Activated CD4-positive, alpha-beta T cell treated with anti-CD3 and anti-CD28 coated beads for 4 hours (primary cell): ENCODE measurements at regions not wholly inside any gene's neighbourhood (a gene's known extent, or its start where the extent isn't known, plus 50 kb on each side); places are given as distances from the start of the nearest gene placed in this dataset.
A peak's percentile ranks its signal among the peaks of the same experiment; 100 is the strongest.

ENCODE experiments used
- DNase-seq, 2 donors: peaks; one replicate each; pipeline ENCODE4 v3.0.0-alpha.2; 2020

DNA sequence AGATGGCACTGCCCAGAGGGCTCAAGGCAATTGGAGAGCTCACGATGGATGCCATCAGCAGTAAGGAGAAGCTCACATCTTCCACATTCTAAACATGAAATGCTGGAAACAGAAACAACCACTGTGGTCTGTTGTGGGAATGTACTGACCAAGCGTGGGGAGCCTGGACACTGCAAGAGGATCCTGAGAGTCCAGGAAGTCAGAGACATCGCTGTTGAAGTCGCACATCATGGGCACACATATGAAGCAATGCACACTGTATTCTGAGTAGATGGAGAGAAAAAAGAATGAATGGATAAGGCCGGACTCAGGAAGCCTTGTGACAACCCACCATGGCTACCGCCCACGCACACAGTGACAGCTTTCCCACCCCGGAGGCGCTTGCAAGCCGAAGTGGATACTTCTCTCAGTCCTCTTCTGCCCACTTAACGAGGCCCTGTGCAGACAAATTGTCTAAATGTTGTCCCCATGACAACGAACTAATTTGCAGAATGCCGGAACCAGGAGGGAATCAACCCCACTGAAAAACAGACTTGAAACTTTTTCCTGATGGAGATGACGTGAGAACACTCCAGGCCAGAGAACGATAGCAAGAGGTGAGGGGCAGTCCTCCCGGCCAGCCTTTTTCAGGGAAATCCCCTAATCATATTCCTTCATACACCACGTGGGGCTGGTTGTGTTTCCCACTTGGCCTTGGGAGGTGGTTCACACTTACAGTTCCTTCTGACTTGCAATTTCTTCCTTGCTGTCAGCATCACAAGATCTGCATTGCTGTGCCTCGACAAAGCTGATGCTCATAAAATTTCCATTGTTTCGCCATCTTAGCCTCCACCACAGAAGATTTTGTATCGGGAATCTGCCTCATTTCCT lies 109.6 kb upstream of the SERP2 start:
- DNase-seq, result no peak

DNA sequence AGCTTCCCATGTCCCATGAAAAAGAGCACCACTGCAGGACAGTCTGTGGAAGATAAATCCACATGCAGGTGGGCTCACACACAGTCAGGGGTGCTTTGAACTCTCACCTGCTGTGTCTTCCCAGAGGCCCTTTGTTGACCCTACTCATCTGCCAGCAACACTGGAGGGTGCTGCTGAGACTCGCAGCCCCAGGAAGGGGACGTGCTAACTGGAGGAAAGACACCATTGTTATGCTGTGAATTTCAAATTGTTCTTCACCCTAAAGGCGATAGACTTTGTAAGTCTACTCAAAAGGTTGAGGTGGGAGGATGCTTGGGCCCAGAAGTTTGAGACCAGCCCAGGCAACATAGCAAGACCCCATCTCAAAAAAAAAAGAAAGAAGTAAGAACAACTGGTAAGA lies 107.3 kb upstream of the SERP2 start:
- no peak for DNase-seq

DNA sequence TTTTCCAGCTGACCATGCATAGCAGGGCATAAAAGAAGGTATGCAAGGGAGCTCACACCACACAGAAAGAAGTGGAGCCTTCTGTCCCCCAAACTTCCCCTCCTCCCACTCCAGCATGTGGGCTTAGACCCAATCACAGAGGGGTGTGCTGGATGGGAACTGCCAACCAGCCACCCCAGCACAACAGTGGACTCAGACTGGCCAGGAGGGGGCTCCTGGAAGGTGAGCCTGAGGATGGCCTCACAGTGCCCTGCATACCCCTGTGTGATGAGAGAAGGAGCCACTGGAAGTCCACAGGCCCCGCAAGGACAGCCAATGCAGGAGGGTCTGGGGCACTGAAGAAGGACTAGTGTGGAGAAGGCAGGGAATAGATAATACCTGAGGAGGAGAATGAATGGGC lies 106.9 kb upstream of the SERP2 start:
- no peak for DNase-seq

DNA sequence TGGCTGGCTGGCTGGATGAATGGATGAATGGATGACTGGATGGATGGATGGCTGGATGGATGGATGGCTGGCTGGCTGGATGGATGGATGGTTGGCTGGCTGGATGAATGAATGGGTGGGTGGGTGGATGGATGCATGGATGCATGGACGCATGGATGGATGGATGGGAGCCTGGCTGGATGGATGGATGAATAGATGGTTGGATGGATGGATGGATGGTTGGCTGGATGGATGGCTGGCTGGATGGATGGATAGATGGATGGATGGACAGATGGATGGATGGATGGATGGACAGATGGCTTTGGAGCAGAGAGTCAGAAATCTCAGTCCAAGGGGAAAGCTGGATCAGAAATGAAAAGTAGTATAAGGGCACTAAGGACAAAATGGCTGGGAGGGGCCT lies 106.4 kb upstream of the SERP2 start:
- no peak for DNase-seq

DNA sequence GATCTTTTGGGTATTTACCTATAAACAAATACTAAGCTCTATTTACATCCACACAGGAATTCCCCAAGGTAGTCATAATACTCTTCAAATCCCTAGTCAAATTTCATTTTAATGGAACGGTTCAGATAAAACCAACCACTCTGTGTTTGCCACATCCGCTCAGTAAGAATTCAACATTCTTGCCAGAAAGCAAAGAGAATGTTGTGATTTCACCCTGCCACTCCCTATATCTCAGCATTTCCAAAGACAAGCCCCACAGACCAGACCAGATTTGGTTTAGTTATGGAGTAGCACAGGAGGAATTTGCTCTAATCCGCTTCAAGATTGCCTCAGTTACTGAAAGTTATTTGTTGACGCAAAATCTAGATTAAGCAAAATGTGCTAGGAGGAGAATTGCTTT lies 105.6 kb upstream of the SERP2 start:
- DNase-seq, result no peak

DNA sequence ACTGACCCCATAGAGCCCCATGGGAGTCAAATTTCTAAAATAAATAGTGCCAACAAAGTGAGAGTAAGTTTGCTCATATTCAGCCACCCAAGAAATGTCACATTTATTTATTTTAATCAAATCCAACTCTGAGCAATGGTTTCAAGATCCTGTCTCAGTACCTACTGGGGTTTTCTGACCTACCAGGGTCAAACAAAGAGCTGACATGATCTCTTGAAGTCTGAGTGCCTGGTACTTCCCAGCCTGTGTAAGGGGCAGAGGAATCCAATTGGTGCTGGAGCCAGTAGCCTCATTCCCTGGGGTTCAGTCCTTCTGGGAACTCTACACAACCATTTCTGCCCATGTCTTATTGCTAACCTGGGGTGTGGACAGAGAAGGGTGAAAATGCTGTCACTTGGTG lies 104.6 kb upstream of the SERP2 start:
- DNase-seq, result no peak

DNA sequence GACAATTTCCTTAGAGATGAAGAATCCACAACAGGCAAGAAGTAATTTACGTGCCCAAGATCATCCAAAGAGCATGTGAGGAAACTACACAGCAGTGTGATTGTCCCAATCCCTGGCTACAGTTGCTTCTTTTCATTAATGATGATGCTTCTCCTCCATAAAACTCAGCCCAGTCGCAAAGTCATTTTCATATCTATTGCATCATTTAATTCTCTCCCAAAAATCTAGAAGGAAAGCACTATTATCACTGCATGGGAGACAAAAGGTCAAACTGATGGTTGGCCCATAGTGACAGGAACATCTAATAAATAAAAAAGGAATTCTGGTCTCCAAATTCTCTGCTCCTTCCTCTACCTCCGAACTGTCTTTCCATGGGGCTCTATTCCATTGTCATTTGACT lies 103.5 kb upstream of the SERP2 start:
- DNase-seq, result no peak

DNA sequence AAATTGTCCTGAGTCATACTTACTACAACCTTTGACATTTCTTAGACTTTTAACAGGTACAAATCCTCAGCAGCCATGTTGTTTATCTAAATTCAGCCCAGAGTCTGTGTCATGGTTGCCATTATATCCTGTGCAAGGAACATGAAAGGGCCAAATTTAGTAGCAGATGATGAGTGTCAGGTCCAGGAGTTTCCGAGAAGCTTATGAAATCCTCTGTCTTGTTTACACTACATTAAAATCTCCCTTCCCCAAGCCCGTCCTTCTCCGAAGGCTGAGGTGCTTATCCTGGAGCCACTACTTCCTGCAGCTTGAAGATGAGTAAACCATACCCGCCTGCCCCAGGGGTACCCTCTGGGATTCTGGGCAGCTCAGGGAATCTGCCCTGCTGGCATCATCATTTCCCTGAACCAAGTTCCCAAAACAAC lies 102.6 kb upstream of the SERP2 start:
- DNase-seq, result no peak

DNA sequence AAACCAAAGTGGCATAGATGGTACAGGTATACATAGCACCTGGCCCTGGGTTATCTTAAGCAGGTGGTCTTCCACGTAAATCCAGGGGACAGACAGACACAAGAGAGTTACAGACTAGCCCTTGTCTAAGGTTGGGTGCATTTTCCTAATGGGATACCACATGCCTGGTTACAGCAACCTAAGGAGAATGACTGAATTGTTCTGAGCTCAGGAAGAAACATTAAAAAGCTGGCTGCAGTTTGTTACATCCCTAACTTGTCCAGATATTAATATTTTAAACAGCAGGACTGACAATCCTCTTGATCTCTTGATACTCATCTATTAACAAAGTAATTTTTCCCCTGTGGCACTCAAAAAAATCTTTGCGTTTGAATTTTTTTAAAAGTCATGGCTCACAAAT lies 102.2 kb upstream of the SERP2 start:
- DNase-seq, result no peak

DNA sequence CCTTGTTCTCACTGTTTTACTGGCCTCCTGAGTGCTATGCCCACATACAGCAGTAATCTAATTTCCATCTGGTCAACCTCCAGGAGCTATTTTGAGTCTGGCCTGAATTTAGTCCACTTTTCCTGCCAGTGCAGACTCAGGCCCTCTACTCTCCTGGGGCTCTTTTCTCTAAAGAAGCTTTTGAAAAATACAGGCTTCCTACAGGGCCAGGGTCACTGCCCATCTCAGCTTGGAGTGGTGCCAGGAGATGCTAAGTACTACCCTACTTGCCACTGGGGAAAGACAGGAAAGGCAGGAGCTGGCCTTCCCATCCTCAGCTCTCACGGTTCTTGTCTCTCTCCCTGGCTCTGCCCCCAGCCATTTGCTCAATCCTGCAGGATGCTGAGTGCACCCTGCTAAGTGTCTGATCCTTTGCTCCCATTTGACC lies 101.7 kb upstream of the SERP2 start:
- DNase-seq, result no peak

DNA sequence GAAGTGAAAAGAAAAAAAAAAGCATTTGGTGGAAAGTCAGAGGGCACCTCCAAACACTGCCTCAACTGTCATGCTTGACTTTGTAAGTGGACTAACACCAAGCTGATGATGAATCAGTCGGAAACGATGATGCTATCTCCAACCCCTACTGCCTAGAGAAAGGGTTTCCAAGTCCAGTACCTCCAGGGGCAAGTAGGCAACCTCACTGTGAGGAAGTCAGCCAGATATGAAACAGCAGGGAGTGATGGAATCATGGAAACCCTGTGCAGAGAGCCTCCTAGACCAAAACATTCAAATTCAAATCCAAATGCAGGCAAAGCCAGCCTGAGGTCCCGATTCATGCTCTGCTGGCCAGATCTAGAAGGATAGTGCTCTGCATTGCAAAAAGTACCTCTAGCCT lies 100.9 kb upstream of the SERP2 start:
- no peak for DNase-seq

DNA sequence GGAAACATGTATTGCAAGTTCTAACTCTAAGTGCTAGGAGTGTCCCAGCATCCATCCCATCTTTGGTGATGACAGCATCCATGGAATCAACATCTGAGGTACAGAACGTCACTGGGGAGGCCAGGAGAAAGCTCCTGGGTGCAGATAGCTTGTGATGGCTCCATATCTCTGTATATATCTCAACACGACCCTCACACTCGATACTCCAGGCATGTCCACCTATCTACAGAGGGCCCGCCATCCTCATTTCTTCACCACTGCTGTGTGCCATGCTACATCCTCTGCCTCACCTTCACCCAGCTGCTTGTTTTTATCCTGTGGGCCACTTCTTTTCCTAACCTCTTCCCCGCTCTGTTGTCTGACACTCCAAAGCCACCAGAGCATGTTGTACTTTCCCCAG lies 100.4 kb upstream of the SERP2 start:
- DNase-seq, result no peak

DNA sequence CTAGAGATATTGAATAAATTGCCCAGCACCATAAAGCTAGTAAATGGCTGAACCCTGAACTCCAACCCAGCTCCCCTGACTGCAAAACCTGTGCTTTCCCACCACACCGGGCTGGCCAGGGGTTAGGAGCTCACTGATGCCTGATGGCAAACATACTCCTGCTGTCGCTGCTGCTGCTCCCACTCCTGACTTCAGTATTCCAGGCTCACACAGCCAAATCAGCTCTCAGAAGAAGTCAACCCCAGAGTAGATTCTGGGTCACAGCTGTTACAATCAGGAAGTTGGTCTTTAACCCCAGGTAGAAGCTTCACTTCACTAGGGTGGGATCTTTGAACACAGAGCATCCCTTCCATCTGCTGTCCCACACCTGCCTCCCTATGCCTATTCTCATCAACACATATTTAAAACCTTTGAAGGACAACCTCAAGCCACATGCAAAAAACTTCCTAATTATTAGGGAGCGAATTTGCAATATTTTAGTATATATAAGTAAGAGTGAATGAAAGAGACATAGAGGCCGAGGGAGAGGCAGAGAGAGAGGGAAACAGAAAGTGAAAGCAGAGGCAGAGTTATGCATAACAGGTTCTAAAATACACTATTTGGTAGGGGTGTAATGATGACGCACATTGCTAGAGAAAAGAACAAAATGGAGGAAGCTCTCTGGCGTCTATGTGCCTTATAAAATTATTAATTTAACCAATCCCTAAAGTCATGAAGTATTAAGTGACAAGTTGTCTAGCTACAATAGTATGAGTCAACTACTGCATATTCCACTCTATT lies 99.4 kb upstream of the SERP2 start:
- peak; percentile 9 to 29 for DNase-seq

DNA sequence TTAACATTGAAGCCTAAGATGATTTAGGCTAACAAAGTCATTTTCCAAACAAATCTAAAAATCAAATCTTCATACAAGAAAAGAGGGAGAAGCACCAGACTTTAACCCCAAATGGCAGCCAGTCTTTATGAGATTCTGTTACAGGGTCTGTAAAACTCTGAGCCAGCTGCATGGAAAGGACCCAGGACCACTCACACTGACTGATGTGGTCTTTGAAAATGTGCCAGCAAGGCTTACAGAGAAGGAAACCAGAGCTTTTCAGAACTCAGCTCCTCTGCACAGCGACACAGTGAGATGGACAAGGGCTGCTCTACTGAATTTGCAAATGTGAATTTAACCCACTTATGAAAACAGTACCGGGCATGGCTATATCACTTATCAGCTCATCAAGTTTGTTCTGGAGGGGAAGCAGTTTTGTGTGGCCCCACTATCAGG lies 98.8 kb upstream of the SERP2 start:
- no peak for DNase-seq

DNA sequence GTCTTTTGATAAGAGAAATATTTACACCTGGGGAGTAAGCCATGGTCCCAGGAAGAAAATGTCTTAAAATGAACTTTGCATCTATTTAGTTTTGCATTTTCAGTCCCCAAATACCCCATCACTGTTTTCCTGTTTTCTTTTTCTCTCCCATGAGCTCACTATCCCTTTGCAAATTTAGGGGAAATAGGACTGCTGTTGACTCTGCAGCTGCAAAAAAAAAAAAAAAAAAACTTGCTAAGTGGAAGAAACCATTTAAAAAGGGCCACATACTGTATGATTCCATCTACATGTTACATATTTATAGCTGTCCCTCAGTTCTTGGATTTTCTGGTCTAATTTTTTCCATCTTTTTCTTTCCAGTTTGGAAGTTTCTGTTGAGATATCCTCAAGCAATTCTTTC lies 98.2 kb upstream of the SERP2 start:
- no peak for DNase-seq

DNA sequence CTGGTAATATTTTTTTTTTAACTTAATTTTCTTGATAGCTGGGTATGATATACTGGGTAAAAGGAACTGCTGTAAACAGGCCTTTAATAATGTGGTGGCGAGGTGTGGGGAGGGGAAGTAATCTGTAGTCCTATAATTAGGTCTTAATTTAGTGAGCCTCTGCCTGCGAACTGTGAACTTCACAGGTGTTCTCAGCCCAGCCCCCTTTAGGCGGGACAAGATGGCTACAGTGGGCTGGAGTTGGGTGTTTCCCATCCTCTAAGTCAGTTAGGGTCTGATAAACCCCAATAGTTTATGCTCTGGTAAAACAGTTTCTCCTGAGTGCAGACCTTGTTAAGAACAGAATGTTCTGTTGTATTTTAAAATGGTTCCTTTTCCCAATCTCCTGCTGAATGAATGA lies 97.6 kb upstream of the SERP2 start:
- no peak for DNase-seq

DNA sequence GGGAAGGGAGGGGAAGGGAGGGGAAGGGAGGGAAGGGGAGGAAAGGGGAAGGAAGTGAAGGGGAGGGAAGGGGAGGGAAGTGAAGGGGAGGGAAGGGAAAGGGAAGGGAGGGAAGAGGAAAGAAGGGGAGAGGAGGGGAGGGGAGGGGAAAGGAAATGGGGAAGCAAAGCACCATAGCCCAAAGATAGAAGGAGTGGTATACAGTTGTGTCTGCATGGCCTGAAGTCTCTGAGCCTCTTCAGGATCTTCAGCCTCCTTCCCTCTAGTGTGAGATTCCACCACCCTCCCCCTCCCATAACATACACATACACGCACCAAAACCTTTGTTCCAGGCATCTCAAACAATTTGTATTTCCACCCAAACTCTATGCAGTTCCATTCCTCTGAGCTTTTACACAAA lies 96.2 kb upstream of the SERP2 start:
- no peak for DNase-seq

DNA sequence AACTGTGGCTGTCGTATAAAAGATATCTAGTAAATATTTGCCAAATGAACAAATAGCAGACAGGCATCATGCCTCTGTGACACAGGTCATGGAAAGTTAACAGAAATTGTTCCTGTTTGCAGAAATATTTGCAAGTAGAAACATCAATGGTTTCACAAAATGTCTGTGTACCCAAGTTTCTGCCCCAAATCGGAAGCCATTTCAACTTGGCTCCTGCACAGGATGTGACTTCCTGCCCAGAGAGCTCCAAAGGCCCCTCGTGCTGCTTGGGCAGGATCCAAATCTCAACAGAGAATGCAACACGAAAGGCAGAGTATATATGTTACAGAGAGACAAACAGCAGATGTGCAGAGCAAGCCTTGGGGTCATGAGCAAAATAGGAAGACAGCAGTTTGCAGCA lies 95.5 kb upstream of the SERP2 start:
- DNase-seq, result no peak

DNA sequence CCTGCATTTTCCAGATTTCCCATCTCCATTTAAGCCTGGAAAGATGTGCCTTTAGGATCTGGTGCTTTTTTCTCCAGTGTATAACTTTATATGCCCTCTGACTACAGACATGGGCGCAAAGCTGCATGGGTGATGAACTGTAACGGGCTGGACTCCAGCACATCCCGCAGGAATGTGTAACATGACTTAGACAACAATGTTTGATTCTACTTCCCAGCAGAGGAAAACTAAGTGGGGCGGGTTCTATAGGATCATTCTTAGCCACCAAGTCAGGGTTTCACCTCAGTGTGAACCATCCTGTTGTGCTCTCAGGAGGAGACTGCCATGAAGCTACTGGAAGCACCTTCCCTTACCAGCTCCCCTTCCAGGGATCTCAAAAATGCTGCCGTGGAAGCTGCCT lies 93.2 kb upstream of the SERP2 start:
- no peak for DNase-seq

DNA sequence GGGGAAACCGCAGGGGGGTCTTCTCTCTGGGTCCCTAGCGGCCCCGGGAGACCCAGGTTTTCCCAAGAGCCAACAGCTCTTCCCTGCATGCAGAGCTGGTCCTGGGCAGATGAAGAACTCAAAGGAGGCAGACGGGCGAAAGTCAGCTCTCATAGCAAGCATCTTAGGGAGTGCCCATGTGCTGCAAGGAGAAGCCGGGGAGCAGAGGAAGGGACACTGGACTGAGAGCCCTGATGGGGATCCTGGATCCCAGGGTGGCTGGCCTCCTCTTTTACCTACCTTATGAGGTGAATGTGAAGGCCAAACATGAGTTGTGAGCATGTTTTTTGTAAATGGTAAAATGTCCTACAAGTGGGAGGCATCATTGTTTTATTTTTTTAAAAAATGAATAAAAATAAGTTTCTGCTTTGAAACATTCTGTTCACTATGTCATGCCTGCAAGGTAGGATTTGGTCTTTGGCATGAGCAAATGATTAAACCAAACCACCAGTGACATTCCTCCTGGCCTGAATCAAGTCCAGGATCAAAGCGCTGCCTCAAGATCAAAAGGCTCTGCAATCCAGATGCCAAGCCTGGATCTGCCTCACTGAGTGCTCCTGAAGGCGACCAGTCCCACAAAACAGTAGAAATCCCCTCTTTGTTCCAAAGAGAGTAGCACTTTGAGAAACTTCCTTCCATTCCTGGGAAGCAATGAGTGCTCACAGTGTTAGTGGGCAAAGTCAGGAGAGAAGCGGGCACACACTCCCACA lies 92.2 kb upstream of the SERP2 start:
- no peak for DNase-seq

DNA sequence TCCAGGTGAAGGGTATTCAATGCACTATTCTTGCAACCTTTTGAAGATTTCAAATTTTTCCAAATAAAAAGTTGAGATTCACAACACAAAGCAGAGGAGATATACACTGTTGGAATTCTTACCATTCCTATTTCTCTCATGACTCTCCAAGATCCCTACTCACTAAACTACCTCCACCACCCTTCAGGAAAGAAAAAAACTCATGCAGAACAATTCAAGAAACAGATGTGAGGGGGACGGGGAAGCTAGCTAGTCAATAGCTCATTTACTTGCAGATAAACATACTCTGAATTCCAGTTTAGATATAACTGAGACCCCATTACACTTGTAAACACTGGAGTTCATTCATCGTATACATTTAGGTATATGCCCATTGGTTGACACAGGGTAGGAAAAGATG lies 90.0 kb upstream of the SERP2 start:
- no peak for DNase-seq

DNA sequence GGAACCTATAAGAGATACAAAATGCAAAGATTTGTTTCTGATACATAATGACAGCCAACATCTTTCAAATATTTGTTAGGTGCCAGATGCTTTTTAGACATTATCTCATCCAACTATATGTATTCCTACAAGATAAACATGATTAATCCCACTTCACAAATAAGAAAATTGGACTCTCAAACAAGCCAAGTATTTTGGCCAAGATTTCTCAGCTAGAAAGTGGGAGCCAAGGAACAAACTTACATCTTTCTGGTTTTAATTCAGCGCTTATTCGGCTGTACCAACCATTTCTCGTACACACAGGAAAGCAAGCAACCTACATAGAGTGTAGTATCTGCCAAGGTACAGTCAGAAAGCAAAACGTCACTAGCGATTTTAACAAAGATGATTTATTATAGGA lies 85.7 kb upstream of the SERP2 start:
- DNase-seq, result no peak

DNA sequence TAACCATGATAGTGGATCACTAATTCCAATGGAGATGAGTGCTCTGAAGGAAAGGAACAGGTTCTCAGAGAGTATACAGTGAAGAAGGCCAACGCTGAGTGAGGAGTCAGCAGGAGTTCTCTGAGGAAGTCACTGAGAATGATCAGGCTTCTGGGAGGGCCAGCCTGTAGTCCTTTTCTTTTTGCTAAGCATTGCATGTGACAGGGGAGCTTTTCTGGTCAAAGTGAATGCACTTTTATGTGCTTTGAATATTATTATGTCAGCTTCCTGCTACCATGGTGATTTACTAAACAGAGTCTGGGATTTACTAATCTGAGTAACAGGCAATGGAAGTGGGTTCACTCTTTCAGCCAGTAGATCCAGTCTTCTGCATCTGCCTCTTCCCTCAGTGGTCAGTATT lies 81.1 kb upstream of the SERP2 start:
- DNase-seq, result no peak

DNA sequence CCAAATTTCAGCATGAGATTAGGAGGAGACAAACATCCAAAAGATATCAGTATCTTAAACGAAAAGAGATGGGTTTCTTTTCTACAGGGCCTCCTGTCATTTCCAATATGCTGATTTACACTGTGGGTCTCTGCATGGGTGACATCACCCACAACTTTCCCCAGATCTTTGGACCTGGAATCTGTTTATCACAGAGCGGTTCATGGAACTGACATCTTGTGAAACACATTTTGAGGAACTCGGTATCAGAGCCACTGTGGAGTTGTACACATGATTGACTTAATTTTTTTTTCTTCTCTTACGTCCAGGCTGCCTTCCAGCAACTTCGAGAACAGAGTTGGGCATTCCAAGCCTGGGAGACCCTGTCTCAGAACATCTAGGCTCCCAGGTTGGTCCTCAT lies 80.2 kb upstream of the SERP2 start:
- DNase-seq, result no peak
